ENCODE measurements at regions not wholly inside any gene's neighbourhood (a gene's known extent, or its start where the extent isn't known, plus 50 kb on each side); places are given as distances from the start of the nearest gene placed in this dataset.

DNA sequence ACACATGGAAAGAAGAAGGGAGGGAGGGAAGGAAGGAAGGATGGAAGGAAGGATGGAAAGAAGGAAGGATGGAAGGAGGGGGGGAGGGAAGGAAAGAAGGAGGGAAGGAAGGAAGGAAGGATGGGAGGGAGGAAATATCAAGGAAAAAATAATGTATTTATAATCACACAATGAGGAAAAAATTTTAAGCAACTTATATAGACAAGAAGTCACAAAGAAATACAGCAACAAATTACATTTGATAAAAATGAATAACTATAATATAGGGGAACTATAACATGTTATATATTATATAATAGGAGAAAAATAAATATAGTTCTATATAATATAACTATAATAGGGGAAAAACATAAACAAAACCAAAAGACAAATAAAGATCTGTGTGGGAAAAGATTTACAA lies 441.8 kb downstream of the LRATD1 start:
- FAIRE-seq = no peak
- Histone ChIP-seq H3K9me3 (replicated peaks; ENCODE audit: control insufficient read depth, insufficient read depth, low read length) (no peaks in the 10 kb centered on the region), H3K79me2 (ENCODE audit: control insufficient read depth, insufficient read depth, low read length) (no peaks in the 10 kb centered on the region), H3K9ac (ENCODE audit: control insufficient read depth, insufficient read depth, low read length) (no peak overlapping the region), H3K4me3 (no peak overlapping the region), H3K27me3 (replicated peaks in 1 of 2; ENCODE audit: control insufficient read depth in 2 of 2, insufficient read depth in 2 of 2, low read length in 1 of 2) (no peaks in the 10 kb centered on the region; a peak in 1 of 4 replicates), H3K27ac (ENCODE audit: control insufficient read depth, insufficient read depth) (no peak overlapping the region), H3K36me3 (ENCODE audit: control insufficient read depth in 2 of 2, insufficient read depth in 2 of 2, low read length in 1 of 2) (no peaks in the 10 kb centered on the region), H3K4me1 (ENCODE audit: control insufficient read depth, insufficient read depth, low read length) (no peaks in the 10 kb centered on the region), H3K4me2 (ENCODE audit: control insufficient read depth, insufficient read depth) (no peak overlapping the region), H2AFZ (ENCODE audit: control insufficient read depth, low read depth, low read length) (no peak overlapping the region), H4K20me1 (ENCODE audit: control insufficient read depth, insufficient read depth) (no peaks in the 10 kb centered on the region)
- ChIA-PET POLR2A (no interaction called here), RAD21 (ENCODE audit: unreplicated experiment) (no interaction called here), CTCF (no interaction called here), SMC1A (ENCODE audit: uncharacterized antibody, unreplicated experiment) (no interaction called here)
- intact Hi-C loops (cut with micrococcal nuclease; ENCODE audit: unreplicated experiment) = no loop called here
- no peak for TF ChIP-seq HDAC2 (IDR thresholded peaks at IDR 0.05)
- TF ChIP-seq, protein P1, sequence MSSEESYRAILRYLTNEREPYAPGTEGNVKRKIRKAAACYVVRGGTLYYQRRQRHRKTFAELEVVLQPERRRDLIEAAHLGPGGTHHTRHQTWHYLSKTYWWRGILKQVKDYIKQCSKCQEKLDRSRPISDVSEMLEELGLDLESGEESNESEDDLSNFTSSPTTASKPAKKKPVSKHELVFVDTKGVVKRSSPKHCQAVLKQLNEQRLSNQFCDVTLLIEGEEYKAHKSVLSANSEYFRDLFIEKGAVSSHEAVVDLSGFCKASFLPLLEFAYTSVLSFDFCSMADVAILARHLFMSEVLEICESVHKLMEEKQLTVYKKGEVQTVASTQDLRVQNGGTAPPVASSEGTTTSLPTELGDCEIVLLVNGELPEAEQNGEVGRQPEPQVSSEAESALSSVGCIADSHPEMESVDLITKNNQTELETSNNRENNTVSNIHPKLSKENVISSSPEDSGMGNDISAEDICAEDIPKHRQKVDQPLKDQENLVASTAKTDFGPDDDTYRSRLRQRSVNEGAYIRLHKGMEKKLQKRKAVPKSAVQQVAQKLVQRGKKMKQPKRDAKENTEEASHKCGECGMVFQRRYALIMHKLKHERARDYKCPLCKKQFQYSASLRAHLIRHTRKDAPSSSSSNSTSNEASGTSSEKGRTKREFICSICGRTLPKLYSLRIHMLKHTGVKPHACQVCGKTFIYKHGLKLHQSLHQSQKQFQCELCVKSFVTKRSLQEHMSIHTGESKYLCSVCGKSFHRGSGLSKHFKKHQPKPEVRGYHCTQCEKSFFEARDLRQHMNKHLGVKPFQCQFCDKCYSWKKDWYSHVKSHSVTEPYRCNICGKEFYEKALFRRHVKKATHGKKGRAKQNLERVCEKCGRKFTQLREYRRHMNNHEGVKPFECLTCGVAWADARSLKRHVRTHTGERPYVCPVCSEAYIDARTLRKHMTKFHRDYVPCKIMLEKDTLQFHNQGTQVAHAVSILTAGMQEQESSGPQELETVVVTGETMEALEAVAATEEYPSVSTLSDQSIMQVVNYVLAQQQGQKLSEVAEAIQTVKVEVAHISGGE (CRISPR knock-in tag; IDR thresholded peaks at IDR 0.05) = no peak
- TF ChIP-seq KAT2A (conservative IDR thresholded peaks at IDR 0.05; ENCODE audit: control insufficient read depth, low read depth, low read length) = no peak
- no peak for TF ChIP-seq JUNB (IDR thresholded peaks at IDR 0.05)
- TF ChIP-seq NFYA (IDR thresholded peaks at IDR 0.05; ENCODE audit: borderline replicate concordance, low read depth, low read length) = no peak
- TF ChIP-seq, protein P2, sequence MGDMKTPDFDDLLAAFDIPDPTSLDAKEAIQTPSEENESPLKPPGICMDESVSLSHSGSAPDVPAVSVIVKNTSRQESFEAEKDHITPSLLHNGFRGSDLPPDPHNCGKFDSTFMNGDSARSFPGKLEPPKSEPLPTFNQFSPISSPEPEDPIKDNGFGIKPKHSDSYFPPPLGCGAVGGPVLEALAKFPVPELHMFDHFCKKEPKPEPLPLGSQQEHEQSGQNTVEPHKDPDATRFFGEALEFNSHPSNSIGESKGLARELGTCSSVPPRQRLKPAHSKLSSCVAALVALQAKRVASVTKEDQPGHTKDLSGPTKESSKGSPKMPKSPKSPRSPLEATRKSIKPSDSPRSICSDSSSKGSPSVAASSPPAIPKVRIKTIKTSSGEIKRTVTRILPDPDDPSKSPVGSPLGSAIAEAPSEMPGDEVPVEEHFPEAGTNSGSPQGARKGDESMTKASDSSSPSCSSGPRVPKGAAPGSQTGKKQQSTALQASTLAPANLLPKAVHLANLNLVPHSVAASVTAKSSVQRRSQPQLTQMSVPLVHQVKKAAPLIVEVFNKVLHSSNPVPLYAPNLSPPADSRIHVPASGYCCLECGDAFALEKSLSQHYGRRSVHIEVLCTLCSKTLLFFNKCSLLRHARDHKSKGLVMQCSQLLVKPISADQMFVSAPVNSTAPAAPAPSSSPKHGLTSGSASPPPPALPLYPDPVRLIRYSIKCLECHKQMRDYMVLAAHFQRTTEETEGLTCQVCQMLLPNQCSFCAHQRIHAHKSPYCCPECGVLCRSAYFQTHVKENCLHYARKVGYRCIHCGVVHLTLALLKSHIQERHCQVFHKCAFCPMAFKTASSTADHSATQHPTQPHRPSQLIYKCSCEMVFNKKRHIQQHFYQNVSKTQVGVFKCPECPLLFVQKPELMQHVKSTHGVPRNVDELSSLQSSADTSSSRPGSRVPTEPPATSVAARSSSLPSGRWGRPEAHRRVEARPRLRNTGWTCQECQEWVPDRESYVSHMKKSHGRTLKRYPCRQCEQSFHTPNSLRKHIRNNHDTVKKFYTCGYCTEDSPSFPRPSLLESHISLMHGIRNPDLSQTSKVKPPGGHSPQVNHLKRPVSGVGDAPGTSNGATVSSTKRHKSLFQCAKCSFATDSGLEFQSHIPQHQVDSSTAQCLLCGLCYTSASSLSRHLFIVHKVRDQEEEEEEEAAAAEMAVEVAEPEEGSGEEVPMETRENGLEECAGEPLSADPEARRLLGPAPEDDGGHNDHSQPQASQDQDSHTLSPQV (IDR thresholded peaks at IDR 0.05) = no peak
- TF ChIP-seq CBFB (IDR thresholded peaks at IDR 0.05; ENCODE audit: low read depth) = no peak
- TF ChIP-seq, protein P3, sequence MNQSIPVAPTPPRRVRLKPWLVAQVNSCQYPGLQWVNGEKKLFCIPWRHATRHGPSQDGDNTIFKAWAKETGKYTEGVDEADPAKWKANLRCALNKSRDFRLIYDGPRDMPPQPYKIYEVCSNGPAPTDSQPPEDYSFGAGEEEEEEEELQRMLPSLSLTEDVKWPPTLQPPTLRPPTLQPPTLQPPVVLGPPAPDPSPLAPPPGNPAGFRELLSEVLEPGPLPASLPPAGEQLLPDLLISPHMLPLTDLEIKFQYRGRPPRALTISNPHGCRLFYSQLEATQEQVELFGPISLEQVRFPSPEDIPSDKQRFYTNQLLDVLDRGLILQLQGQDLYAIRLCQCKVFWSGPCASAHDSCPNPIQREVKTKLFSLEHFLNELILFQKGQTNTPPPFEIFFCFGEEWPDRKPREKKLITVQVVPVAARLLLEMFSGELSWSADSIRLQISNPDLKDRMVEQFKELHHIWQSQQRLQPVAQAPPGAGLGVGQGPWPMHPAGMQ (IDR thresholded peaks at IDR 0.05; ENCODE audit: borderline replicate concordance) = no peak
- no peak for TF ChIP-seq ZNF207 (IDR thresholded peaks at IDR 0.05; ENCODE audit: borderline replicate concordance)
- TF ChIP-seq, protein P4, sequence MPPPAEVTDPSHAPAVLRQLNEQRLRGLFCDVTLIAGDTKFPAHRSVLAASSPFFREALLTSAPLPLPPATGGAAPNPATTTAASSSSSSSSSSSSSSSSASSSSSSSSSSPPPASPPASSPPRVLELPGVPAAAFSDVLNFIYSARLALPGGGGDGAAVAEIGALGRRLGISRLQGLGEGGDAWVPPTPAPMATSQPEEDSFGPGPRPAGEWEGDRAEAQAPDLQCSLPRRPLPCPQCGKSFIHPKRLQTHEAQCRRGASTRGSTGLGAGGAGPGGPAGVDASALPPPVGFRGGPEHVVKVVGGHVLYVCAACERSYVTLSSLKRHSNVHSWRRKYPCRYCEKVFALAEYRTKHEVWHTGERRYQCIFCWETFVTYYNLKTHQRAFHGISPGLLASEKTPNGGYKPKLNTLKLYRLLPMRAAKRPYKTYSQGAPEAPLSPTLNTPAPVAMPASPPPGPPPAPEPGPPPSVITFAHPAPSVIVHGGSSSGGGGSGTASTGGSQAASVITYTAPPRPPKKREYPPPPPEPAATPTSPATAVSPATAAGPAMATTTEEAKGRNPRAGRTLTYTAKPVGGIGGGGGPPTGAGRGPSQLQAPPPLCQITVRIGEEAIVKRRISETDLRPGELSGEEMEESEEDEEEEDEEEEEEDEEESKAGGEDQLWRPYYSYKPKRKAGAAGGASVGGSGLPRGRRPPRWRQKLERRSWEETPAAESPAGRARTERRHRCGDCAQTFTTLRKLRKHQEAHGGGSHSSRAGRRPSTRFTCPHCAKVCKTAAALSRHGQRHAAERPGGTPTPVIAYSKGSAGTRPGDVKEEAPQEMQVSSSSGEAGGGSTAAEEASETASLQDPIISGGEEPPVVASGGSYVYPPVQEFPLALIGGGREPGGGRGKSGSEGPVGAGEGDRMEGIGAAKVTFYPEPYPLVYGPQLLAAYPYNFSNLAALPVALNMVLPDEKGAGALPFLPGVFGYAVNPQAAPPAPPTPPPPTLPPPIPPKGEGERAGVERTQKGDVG (CRISPR knock-in tag; IDR thresholded peaks at IDR 0.05) = no peak
- TF ChIP-seq PAX8 (IDR thresholded peaks at IDR 0.05) = no peak
- TF ChIP-seq GATAD2B (conservative IDR thresholded peaks at IDR 0.05; ENCODE audit: low read depth) = no peak
- no peak for TF ChIP-seq IKZF2 (IDR thresholded peaks at IDR 0.05)
- TF ChIP-seq SIX5 (IDR thresholded peaks at IDR 0.05; ENCODE audit: low read depth, low read length, severe bottlenecking) = no peak
- no peak for TF ChIP-seq PAX5 (IDR thresholded peaks at IDR 0.05; ENCODE audit: borderline replicate concordance, low read depth, low read length)
- no peak for DNase-seq (ENCODE audit: low read depth, low spot score)
- no peak for ATAC-seq
- BruUV-seq (replicated peaks) = no TSS peak
- in situ Hi-C loops (cut with MboI) = no loop called here

Data from GM12878 (cell line).